Astrocyte of the cerebellum (primary cell): ENCODE measurements at regions not wholly inside any gene's neighbourhood (a gene's known extent, or its start where the extent isn't known, plus 50 kb on each side); places are given as distances from the start of the nearest gene placed in this dataset.

Experiments used
- DNase-seq: peaks from one replicate; pipeline ENCODE4 v3.0.0-alpha.2; 2011; ENCODE audit warnings: low read depth
- H3K4me3 ChIP-seq: 2 replicates; pipeline ENCODE4 v1.5.1; 2011; ENCODE audit warnings: mild to moderate bottlenecking, low read depth, low read length, moderate library complexity
- in situ Hi-C: cut with HindIII; loops from 2 replicates; pipeline ENCODE4 v1.10.0; 2017; ENCODE audit warnings: low sequenced_read_pairs
- TF ChIP-seq, protein P1 (sequence below): IDR thresholded peaks from 2 replicates; pipeline ENCODE4 v1.5.1; 2012; ENCODE audit warnings: low read length, low read depth, moderate library complexity, mild to moderate bottlenecking; ENCODE audit errors: missing control alignments

DNA sequence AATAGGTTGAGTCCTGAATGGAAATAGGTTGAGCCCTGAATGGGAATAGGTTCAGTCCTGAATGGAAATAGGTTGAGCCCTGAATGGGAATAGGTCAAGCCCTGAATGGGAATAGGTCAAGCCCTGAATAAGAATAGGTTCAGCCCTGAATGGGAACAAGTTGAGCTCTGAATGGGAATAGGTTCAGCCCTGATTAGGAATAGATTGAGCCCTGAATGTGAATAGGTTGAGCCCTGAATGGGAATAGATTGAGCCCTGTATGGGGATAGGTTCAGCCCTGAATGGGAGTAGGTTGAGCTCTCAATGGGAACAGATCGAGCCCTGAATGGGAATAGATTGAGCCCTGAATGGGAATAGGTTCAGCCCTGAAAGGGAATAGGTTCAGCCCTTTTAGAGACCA is 590.8 kb upstream of the ADAMTS16 start:
- TF ChIP-seq, protein P1, sequence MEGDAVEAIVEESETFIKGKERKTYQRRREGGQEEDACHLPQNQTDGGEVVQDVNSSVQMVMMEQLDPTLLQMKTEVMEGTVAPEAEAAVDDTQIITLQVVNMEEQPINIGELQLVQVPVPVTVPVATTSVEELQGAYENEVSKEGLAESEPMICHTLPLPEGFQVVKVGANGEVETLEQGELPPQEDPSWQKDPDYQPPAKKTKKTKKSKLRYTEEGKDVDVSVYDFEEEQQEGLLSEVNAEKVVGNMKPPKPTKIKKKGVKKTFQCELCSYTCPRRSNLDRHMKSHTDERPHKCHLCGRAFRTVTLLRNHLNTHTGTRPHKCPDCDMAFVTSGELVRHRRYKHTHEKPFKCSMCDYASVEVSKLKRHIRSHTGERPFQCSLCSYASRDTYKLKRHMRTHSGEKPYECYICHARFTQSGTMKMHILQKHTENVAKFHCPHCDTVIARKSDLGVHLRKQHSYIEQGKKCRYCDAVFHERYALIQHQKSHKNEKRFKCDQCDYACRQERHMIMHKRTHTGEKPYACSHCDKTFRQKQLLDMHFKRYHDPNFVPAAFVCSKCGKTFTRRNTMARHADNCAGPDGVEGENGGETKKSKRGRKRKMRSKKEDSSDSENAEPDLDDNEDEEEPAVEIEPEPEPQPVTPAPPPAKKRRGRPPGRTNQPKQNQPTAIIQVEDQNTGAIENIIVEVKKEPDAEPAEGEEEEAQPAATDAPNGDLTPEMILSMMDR, result no peak
- in situ Hi-C loops, result no loop called here

DNA sequence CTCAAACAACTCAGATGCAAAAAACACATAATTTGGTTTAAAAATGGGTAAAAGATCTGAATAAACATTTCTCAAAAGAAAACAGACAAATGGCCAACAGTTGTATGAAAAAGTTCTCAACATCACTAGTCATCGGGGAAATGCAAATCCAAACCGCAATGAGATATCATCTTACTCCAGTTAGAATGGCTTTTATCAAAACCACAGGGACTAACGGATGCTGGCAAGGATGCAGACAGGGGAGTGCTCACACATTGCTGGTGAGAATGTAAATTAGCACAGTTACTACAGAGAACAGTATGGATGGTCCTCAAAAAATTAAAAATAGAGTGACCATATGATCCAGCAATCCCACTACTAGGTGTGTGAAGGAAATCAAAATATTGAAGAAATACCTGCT is 589.1 kb upstream of the ADAMTS16 start:
- TF ChIP-seq, protein P1, result no peak
- H3K4me3 ChIP-seq, result no peak overlapping the region
- peak; percentile 43 for DNase-seq
- in situ Hi-C loops, result no loop called here

More for the DNA sequence above, 590.8 kb upstream of the ADAMTS16 start:
- no peak for DNase-seq
- H3K4me3 ChIP-seq, result no peak overlapping the region

DNA sequence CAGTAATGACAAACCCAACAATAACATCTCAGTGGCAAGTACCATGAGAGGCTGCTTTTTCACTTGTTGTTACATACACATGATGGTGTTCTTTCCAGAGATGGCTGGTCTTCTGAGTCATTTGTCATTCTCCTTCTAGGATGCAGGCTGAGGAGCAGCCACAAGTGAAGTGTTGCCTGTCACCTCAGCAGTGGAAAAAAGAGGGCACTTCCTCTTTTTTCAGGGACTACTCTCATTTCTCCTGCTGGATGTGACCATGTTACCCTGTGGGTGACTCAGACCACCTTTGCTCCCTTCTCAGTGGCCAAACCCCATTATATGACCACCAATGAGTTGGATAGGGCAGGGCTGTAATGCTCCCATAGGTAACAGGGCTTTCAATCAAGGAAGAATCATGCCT is 587.0 kb upstream of the ADAMTS16 start:
- DNase-seq, result no peak
- TF ChIP-seq, protein P1, result no peak
- no peak overlapping the region for H3K4me3 ChIP-seq
- in situ Hi-C loops, result no loop called here

DNA sequence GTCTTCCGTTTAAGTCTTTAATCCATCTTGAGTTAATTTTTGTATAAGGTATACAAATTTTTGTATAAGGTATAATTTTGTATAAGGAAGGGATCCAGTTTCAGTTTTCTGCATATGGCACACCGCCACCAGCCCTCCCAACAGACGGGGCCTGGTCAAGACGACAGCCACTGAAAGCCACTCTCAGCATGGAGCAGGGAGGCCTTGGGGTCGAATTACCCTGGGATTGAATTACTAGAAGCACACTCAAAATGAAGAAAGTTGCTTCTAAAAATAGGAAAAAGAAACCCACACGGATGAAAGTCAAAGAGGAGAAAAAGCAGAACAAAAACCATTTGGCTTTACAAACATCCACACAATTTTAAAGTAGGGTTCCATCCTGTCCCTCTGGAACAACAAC is 586.2 kb upstream of the ADAMTS16 start:
- in situ Hi-C loops, result no loop called here
- no peak overlapping the region for H3K4me3 ChIP-seq
- DNase-seq, result peak; percentile 16
- TF ChIP-seq, protein P1, result no peak

DNA sequence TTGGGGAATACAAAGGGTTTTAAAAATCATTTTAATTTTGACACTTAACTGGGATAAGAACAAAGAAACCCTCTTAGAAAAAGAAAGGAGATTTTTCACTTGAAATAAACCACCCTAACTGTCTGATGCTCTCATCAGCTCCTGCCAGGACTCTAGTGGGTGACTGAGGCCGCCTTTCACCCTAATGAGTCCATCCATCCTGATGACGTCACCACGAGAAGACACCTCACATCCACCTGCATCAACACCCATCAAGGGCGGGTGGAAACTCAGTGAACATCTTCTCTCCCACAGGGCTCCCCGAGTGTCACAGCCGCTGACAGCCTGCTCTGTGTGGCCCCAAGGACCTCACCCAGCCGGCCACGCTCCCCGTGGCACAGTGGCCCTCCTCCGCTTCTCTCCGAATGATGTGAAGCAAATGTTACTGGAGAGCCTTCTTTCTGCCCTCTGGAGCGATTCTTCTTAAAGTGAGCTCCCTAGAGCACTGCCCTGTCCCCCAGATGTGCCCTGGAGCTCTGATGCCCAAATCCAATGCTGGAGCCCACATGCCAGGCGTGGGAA is 584.3 kb upstream of the ADAMTS16 start:
- DNase-seq, result no peak
- in situ Hi-C loops, result no loop called here
- TF ChIP-seq, protein P1, result no peak
- H3K4me3 ChIP-seq, result no peak overlapping the region

DNA sequence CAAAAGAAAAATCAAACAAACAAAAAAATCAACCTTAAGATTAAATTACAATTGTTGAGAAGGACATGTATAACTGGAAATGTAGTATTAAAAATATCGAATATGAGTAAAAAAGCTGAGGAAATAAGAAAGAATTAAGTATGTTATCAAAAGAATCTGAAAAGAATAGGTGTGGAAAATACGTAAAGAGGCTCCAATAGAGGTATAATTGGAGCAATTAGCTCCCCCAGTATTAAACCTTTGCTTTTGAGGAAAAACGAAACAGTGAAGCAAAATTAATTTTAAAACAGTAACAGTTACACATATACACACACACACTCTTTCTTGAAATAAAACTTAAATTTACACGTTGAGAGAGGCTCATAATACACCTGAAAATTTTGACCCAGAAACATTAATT is 578.7 kb upstream of the ADAMTS16 start:
- no peak for DNase-seq
- in situ Hi-C loops, result no loop called here

More for the DNA sequence above, 578.7 kb upstream of the ADAMTS16 start:
- TF ChIP-seq, protein P1, result no peak
- no peak overlapping the region for H3K4me3 ChIP-seq
